WTC11 (cell line): ENCODE measurements at regions not wholly inside any gene's neighbourhood (a gene's known extent, or its start where the extent isn't known, plus 50 kb on each side); places are given as distances from the start of the nearest gene placed in this dataset.

Experiments
- ATAC-seq: fragments of 200-7000 bp; cut with Tn5 transposase; 2 replicates; pipeline ENCODE4 v1.10.0; 2021; ENCODE audit warnings: mild to moderate bottlenecking, moderate library complexity
- CTCF ChIA-PET: fragments of 300-600 bp; sonication (Branson Sonifier 250); formaldehyde crosslinking; loops from one replicate; lab custom pipeline; 2021; ENCODE audit warnings: antibody characterized with exemption; lab: Charles Lee
- POLR2A ChIA-PET: fragments of 350-600 bp; sonication (Branson Sonifier 250); formaldehyde crosslinking; loops from one replicate; lab custom pipeline; 2021; ENCODE audit warnings: antibody characterized with exemption; lab: Charles Lee
- DNase-seq: peaks from one replicate; pipeline ENCODE4 v3.0.0; 2021; ENCODE audit warnings: low spot score
- H3K27ac Mint-ChIP-seq: 2 replicates; pipeline ENCODE4 v1.8.0; 2021; ENCODE audit warnings: mixed read lengths
- H3K27me3 Mint-ChIP-seq: 2 replicates; pipeline ENCODE4 v1.8.0; 2021; ENCODE audit warnings: low read depth, mild to moderate bottlenecking, moderate library complexity, mixed read lengths
- H3K36me3 Mint-ChIP-seq: 2 replicates; pipeline ENCODE4 v1.8.0; 2021; ENCODE audit warnings: mixed read lengths
- H3K4me1 Mint-ChIP-seq: 2 replicates; pipeline ENCODE4 v1.8.0; 2022; ENCODE audit warnings: mixed read lengths
- H3K4me3 Mint-ChIP-seq: 2 replicates; pipeline ENCODE4 v1.8.0; 2021; ENCODE audit warnings: mild to moderate bottlenecking, moderate library complexity, mixed read lengths
- H3K9me3 Mint-ChIP-seq: 2 replicates; pipeline ENCODE4 v1.8.0; 2021; ENCODE audit warnings: mixed read lengths
- ATF1 ChIP-seq: sonication (generic); formaldehyde crosslinking; IDR thresholded peaks from 2 replicates; pipeline ENCODE4 v1.8.1; 2023; ENCODE audit warnings: mild to moderate bottlenecking, moderate library complexity, missing genetic modification reagents
- CBFB ChIP-seq: sonication (generic); formaldehyde crosslinking; IDR thresholded peaks from 2 replicates; pipeline ENCODE4 v1.8.1; 2022; ENCODE audit warnings: mild to moderate bottlenecking, low read depth, missing genetic modification reagents
- FOXP4 ChIP-seq: sonication (generic); formaldehyde crosslinking; IDR thresholded peaks from 2 replicates; pipeline ENCODE4 v1.8.0; 2022; ENCODE audit warnings: mild to moderate bottlenecking, missing genetic modification reagents
- GTF2I ChIP-seq: fragments of 250-450 bp; sonication (Bioruptor Pico); conservative IDR thresholded peaks from 2 replicates; pipeline ENCODE4 v1.4.0; 2021; ENCODE audit warnings: mild to moderate bottlenecking
- MYBL2 ChIP-seq: sonication (generic); formaldehyde crosslinking; IDR thresholded peaks from 2 replicates; pipeline ENCODE4 v1.8.1; 2023; ENCODE audit warnings: mild to moderate bottlenecking, moderate library complexity, missing genetic modification reagents
- NR3C1 ChIP-seq: sonication (generic); formaldehyde crosslinking; conservative IDR thresholded peaks from 2 replicates; pipeline ENCODE4 v1.8.1; 2023; ENCODE audit warnings: low read depth, mild to moderate bottlenecking, missing genetic modification reagents
- PRRX2 ChIP-seq: fragments of 250-450 bp; sonication (Bioruptor Pico); IDR thresholded peaks from 2 replicates; pipeline ENCODE4 v1.8.0; 2021; ENCODE audit warnings: mild to moderate bottlenecking
- SMAD3 ChIP-seq: sonication (generic); formaldehyde crosslinking; IDR thresholded peaks from 2 replicates; pipeline ENCODE4 v1.8.0; 2022; ENCODE audit warnings: missing genetic modification reagents, mild to moderate bottlenecking, borderline replicate concordance
- TEAD1 ChIP-seq: sonication (generic); formaldehyde crosslinking; IDR thresholded peaks from 2 replicates; pipeline ENCODE4 v1.8.0; 2022; ENCODE audit warnings: mild to moderate bottlenecking, missing genetic modification reagents
- ZNF121 ChIP-seq: sonication (generic); formaldehyde crosslinking; IDR thresholded peaks from 2 replicates; pipeline ENCODE4 v1.8.0; 2023; ENCODE audit warnings: missing genetic modification reagents
- ZNF263 ChIP-seq: sonication (generic); formaldehyde crosslinking; IDR thresholded peaks from 2 replicates; pipeline ENCODE4 v1.8.1; 2022; ENCODE audit warnings: low read depth, mild to moderate bottlenecking, moderate library complexity, missing genetic modification reagents
- ZNF532 ChIP-seq: fragments of 250-450 bp; sonication (Bioruptor Pico); IDR thresholded peaks from 2 replicates; pipeline ENCODE4 v1.9.0; 2021; ENCODE audit warnings: mild to moderate bottlenecking, borderline replicate concordance
- TF ChIP-seq, protein P1 (sequence below): sonication (generic); formaldehyde crosslinking; IDR thresholded peaks from 2 replicates; pipeline ENCODE4 v1.8.1; 2023; ENCODE audit warnings: mild to moderate bottlenecking, missing genetic modification reagents, borderline replicate concordance
- TF ChIP-seq, protein P2 (sequence below): fragments of 200-600 bp; IDR thresholded peaks from 2 replicates; pipeline ENCODE4 v1.8.0; 2022; ENCODE audit warnings: antibody characterized with exemption
- TF ChIP-seq, protein P3 (sequence below): sonication (generic); formaldehyde crosslinking; IDR thresholded peaks from 2 replicates; pipeline ENCODE4 v1.8.1; 2023; ENCODE audit warnings: mild to moderate bottlenecking, moderate library complexity, missing genetic modification reagents

DNA sequence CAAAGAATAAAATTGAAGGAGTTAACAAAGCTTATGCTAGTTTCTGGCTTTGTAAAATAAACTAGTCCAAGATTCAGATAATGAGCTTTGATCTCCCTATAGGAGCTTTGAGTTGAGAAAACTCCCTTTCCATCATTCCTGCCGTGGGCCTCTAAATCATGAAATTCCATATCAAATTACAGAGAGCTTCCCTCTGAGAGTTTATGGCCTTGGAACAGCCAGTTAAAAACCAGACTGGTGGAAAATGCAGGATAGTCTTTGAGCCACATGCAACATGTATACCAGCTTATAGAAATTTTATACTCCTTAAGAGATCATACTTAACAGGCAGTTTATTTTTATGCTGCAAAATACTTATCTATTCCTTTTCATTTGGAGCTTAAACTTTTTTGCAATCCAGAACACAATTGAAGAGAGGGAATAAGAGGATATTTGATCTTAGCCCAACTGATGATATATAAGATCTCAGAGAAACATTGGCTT is 175.8 kb upstream of the ATP2B1 start:
- no peak for ATAC-seq
- peak overlapping the region; percentile 37; the same call in 1 of the 2 replicates for H3K27ac Mint-ChIP-seq
- peaks cover 5% of the 10 kb centered on the region; the same call in 1 of the 2 replicates for H3K36me3 Mint-ChIP-seq
- peaks cover 8% of the 10 kb centered on the region for H3K9me3 Mint-ChIP-seq
- no peak overlapping the region for H3K4me3 Mint-ChIP-seq
- peaks cover 12% of the 10 kb centered on the region for H3K27me3 Mint-ChIP-seq
- POLR2A ChIA-PET = no interaction called here
- TF ChIP-seq FOXP4 = no peak
- TF ChIP-seq PRRX2 (CRISPR knock-in tag) = no peak
- no peak for TF ChIP-seq ZNF263
- TF ChIP-seq CBFB (CRISPR knock-in tag) = no peak
- TF ChIP-seq, all 79 proteins: peak for 0
- CTCF ChIA-PET = interaction anchor here (0.6 kb wide), 1 partner anchor 645 kb away, joined by 4 read pairs; no protein-coding TSS in a partner anchor
- DNase-seq = no peak
- H3K4me1 Mint-ChIP-seq = peaks cover 40% of the 10 kb centered on the region

DNA sequence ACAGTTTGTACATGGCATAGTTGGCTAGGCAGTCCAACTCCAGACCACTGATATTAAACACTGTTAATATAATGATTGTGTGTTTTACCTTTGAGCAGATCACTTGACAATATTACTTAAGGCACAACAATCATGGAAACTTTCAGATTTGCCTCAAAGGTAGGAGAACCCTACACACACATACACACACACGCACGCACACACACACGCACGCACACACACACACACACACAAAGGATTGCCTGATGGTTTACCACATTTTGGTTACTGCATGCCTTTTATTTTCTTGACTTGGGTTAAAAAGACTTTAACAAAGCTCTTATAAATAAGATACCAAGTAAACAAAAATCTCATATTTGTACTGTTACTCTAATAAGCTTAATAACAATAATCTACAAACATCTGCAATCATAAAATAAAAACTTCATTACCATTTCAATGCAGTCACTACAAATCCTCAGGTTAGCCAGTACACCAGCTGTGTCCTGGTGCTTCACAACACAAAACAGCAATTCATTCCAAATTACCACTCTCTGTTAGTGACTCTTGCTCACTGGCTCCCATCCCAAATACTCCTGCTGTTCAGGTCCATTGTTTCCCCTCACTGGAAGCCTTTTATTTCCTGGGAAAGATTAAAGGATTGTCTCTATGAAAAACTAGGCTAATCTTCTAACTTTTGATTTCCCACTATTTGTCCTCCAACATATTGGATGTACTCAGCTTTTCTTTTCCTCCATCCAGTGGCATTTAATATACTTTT is 175.2 kb upstream of the ATP2B1 start:
- H3K27me3 Mint-ChIP-seq = peaks cover 12% of the 10 kb centered on the region
- H3K27ac Mint-ChIP-seq = peak overlapping the region; percentile 37; the same call in 1 of the 2 replicates
- ChIA-PET CTCF (interaction anchor here (0.6 kb wide), 1 partner anchor 644 kb away, joined by 4 read pairs; no protein-coding TSS in a partner anchor), POLR2A (no interaction called here)
- no peak overlapping the region for H3K4me3 Mint-ChIP-seq
- H3K9me3 Mint-ChIP-seq = peaks cover 2% of the 10 kb centered on the region; the same call in 1 of the 2 replicates
- TF ChIP-seq TEAD1 (CRISPR knock-in tag) (0 out of 2 replicates have a peak, but pooled peaks have one; percentile 57), GTF2I (no peak), MYBL2 (no peak), FOXP4 (peak; percentile 67; the same call in 1 of the 2 replicates), NR3C1 (CRISPR knock-in tag) (no peak), ZNF121 (CRISPR knock-in tag) (no peak), ATF1 (CRISPR knock-in tag) (no peak), ZNF532 (CRISPR knock-in tag) (no peak), SMAD3 (CRISPR knock-in tag) (no peak)
- TF ChIP-seq, protein P1, sequence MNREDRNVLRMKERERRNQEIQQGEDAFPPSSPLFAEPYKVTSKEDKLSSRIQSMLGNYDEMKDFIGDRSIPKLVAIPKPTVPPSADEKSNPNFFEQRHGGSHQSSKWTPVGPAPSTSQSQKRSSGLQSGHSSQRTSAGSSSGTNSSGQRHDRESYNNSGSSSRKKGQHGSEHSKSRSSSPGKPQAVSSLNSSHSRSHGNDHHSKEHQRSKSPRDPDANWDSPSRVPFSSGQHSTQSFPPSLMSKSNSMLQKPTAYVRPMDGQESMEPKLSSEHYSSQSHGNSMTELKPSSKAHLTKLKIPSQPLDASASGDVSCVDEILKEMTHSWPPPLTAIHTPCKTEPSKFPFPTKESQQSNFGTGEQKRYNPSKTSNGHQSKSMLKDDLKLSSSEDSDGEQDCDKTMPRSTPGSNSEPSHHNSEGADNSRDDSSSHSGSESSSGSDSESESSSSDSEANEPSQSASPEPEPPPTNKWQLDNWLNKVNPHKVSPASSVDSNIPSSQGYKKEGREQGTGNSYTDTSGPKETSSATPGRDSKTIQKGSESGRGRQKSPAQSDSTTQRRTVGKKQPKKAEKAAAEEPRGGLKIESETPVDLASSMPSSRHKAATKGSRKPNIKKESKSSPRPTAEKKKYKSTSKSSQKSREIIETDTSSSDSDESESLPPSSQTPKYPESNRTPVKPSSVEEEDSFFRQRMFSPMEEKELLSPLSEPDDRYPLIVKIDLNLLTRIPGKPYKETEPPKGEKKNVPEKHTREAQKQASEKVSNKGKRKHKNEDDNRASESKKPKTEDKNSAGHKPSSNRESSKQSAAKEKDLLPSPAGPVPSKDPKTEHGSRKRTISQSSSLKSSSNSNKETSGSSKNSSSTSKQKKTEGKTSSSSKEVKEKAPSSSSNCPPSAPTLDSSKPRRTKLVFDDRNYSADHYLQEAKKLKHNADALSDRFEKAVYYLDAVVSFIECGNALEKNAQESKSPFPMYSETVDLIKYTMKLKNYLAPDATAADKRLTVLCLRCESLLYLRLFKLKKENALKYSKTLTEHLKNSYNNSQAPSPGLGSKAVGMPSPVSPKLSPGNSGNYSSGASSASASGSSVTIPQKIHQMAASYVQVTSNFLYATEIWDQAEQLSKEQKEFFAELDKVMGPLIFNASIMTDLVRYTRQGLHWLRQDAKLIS = no peak
- TF ChIP-seq, protein P2, sequence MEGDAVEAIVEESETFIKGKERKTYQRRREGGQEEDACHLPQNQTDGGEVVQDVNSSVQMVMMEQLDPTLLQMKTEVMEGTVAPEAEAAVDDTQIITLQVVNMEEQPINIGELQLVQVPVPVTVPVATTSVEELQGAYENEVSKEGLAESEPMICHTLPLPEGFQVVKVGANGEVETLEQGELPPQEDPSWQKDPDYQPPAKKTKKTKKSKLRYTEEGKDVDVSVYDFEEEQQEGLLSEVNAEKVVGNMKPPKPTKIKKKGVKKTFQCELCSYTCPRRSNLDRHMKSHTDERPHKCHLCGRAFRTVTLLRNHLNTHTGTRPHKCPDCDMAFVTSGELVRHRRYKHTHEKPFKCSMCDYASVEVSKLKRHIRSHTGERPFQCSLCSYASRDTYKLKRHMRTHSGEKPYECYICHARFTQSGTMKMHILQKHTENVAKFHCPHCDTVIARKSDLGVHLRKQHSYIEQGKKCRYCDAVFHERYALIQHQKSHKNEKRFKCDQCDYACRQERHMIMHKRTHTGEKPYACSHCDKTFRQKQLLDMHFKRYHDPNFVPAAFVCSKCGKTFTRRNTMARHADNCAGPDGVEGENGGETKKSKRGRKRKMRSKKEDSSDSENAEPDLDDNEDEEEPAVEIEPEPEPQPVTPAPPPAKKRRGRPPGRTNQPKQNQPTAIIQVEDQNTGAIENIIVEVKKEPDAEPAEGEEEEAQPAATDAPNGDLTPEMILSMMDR = no peak
- TF ChIP-seq, protein P3, sequence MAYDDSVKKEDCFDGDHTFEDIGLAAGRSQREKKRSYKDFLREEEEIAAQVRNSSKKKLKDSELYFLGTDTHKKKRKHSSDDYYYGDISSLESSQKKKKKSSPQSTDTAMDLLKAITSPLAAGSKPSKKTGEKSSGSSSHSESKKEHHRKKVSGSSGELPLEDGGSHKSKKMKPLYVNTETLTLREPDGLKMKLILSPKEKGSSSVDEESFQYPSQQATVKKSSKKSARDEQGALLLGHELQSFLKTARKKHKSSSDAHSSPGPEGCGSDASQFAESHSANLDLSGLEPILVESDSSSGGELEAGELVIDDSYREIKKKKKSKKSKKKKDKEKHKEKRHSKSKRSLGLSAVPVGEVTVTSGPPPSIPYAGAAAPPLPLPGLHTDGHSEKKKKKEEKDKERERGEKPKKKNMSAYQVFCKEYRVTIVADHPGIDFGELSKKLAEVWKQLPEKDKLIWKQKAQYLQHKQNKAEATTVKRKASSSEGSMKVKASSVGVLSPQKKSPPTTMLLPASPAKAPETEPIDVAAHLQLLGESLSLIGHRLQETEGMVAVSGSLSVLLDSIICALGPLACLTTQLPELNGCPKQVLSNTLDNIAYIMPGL (CRISPR knock-in tag) = no peak
- peaks cover 40% of the 10 kb centered on the region for H3K4me1 Mint-ChIP-seq
- ATAC-seq = peak; percentile 99
- DNase-seq = no peak
- no peaks in the 10 kb centered on the region for H3K36me3 Mint-ChIP-seq
